GM21360 (cell line): ENCODE measurements at regions not wholly inside any gene's neighbourhood (a gene's known extent, or its start where the extent isn't known, plus 50 kb on each side); places are given as distances from the start of the nearest gene placed in this dataset.

Experiments used
- ATAC-seq: cut with Tn5 transposase; IDR thresholded peaks from one replicate; pipeline ENCODE4 v1.9.1; 2021; ENCODE audit warnings: mild to moderate bottlenecking, moderate library complexity; ENCODE audit not compliant: unreplicated experiment

- no peak for ATAC-seq
Measured at GRCh38 chr5:5665225-5666075, 243.0 kb downstream of the ICE1 start.

GRCh38 chr5:5658889-5659465, 236.5 kb downstream of the ICE1 start:
- ATAC-seq, result no peak

- ATAC-seq, result no peak
Measured at GRCh38 chr5:5658226-5658625, 235.7 kb downstream of the ICE1 start.

GRCh38 chr5:5652181-5652580, 229.7 kb downstream of the ICE1 start:
- no peak for ATAC-seq

GRCh38 chr5:5650949-5651348, 228.5 kb downstream of the ICE1 start:
- ATAC-seq, result no peak

GRCh38 chr5:5650242-5650641, 227.8 kb downstream of the ICE1 start:
- no peak for ATAC-seq

- ATAC-seq, result no peak
Measured at GRCh38 chr5:5649641-5650040, 227.2 kb downstream of the ICE1 start.

GRCh38 chr5:5648694-5649093, 226.2 kb downstream of the ICE1 start:
- ATAC-seq, result no peak

GRCh38 chr5:5645891-5646290, 223.4 kb downstream of the ICE1 start:
- ATAC-seq, result no peak

- no peak for ATAC-seq
Measured at GRCh38 chr5:5645198-5645597, 222.7 kb downstream of the ICE1 start.

- ATAC-seq, result no peak
Measured at GRCh38 chr5:5644249-5644648, 221.8 kb downstream of the ICE1 start.

- ATAC-seq, result no peak
Measured at GRCh38 chr5:5643481-5643880, 221.0 kb downstream of the ICE1 start.

- no peak for ATAC-seq
Measured at GRCh38 chr5:5638211-5638610, 215.7 kb downstream of the ICE1 start.

- no peak for ATAC-seq
Measured at GRCh38 chr5:5637173-5637572, 214.7 kb downstream of the ICE1 start.

- no peak for ATAC-seq
Measured at GRCh38 chr5:5634817-5635216, 212.3 kb downstream of the ICE1 start.

- ATAC-seq, result no peak
Measured at GRCh38 chr5:5633579-5633978, 211.1 kb downstream of the ICE1 start.

GRCh38 chr5:5632678-5633077, 210.2 kb downstream of the ICE1 start:
- ATAC-seq, result no peak

- no peak for ATAC-seq
Measured at GRCh38 chr5:5629607-5629978, 207.1 kb downstream of the ICE1 start.

- ATAC-seq, result no peak
Measured at GRCh38 chr5:5628866-5629606, 206.6 kb downstream of the ICE1 start.

- ATAC-seq, result no peak
Measured at GRCh38 chr5:5626412-5626811, 203.9 kb downstream of the ICE1 start.

GRCh38 chr5:5625491-5625890, 203.0 kb downstream of the ICE1 start:
- no peak for ATAC-seq

- no peak for ATAC-seq
Measured at GRCh38 chr5:5623397-5623796, 200.9 kb downstream of the ICE1 start.
